Naive thymus-derived CD4-positive, alpha-beta T cell (primary cell): ENCODE measurements at regions not wholly inside any gene's neighbourhood (a gene's known extent, or its start where the extent isn't known, plus 50 kb on each side); places are given as distances from the start of the nearest gene placed in this dataset.
"Not testable (repeated sequence)": the region's sequence is repeated elsewhere in the genome, so short reads cannot be mapped to it uniquely, and the experiment has no call there.

Source experiments
- ATAC-seq: fragments of 150-1000 bp; cut with Tn5 transposase; 2 replicates; pipeline ENCODE4 v1.10.0; 2021; ENCODE audit warnings: mild to moderate bottlenecking, moderate library complexity
- CTCF ChIA-PET: fragments of 350-600 bp; sonication (Branson Sonifier 250); formaldehyde crosslinking; loops from one replicate; lab custom pipeline; 2021; ENCODE audit warnings: antibody characterized with exemption; lab: Charles Lee
- POLR2A ChIA-PET: fragments of 350-600 bp; sonication (Branson Sonifier 250); formaldehyde crosslinking; loops from one replicate; lab custom pipeline; 2021; ENCODE audit warnings: antibody characterized with exemption, inconsistent platforms; lab: Charles Lee
- DNase-seq, 9 donors: peaks; one replicate each; pipeline versions ENCODE4 v3.0.0 to v3.0.0-alpha.2; 2020 to 2022; ENCODE audit warnings: mixed read lengths in 1 of 9
- H3K27ac ChIP-seq: one replicate; pipeline ENCODE4 v1.7.0; 2013; ENCODE audit warnings: mild to moderate bottlenecking, low read depth, low read length, moderate library complexity
- H3K27me3 ChIP-seq, 2 donors: one replicate each; pipeline ENCODE4 v1.7.0; 2013; ENCODE audit warnings: low read length in 2 of 2, mild to moderate bottlenecking in 2 of 2, moderate library complexity in 2 of 2; ENCODE audit not compliant: control insufficient read depth in 2 of 2, insufficient read depth in 2 of 2
- H3K36me3 ChIP-seq, 3 experiments: 1 replicate in 2 of 3; 2 replicates in 1 of 3; pipeline ENCODE4 v1.7.0; 2013; ENCODE audit warnings: low read length in 3 of 3, mild to moderate bottlenecking in 3 of 3, moderate library complexity in 1 of 3; ENCODE audit not compliant: insufficient read depth in 3 of 3, control insufficient read depth in 2 of 3
- H3K4me1 ChIP-seq, 2 donors: one replicate each; pipeline ENCODE4 v1.7.0; 2013; ENCODE audit warnings: low read length in 2 of 2, mild to moderate bottlenecking in 2 of 2, moderate library complexity in 1 of 2; ENCODE audit not compliant: control insufficient read depth in 2 of 2, insufficient read depth in 2 of 2
- H3K4me3 ChIP-seq: 2 replicates; pipeline ENCODE4 v1.7.0; 2013; ENCODE audit warnings: mild to moderate bottlenecking, low read length
- H3K9me3 ChIP-seq, 3 experiments: 1 replicate in 2 of 3; 2 replicates in 1 of 3; pipeline ENCODE4 v1.7.0; 2013; ENCODE audit warnings: low read length in 3 of 3; ENCODE audit not compliant: control insufficient read depth in 2 of 3
- H3K27ac Mint-ChIP-seq, 9 donors: one replicate each; pipeline ENCODE4 v1.8.0; 2020 to 2022; ENCODE audit warnings: mixed read lengths in 9 of 9, mild to moderate bottlenecking in 8 of 9, moderate library complexity in 5 of 9, inconsistent platforms in 2 of 9
- H3K27me3 Mint-ChIP-seq, 5 donors: one replicate each; pipeline ENCODE4 v1.8.0; 2021 to 2022; ENCODE audit warnings: mixed read lengths in 5 of 5, mild to moderate bottlenecking in 1 of 5
- H3K36me3 Mint-ChIP-seq, 5 donors: one replicate each; pipeline ENCODE4 v1.8.0; 2020 to 2022; ENCODE audit warnings: mixed read lengths in 5 of 5, mild to moderate bottlenecking in 3 of 5, inconsistent platforms in 1 of 5
- H3K4me1 Mint-ChIP-seq, 7 donors: one replicate each; pipeline ENCODE4 v1.8.0; 2020 to 2022; ENCODE audit warnings: mixed read lengths in 7 of 7, mild to moderate bottlenecking in 3 of 7, inconsistent platforms in 1 of 7
- H3K4me3 Mint-ChIP-seq, 10 donors: one replicate each; pipeline ENCODE4 v1.8.0; 2020 to 2022; ENCODE audit warnings: mild to moderate bottlenecking in 10 of 10, mixed read lengths in 10 of 10, moderate library complexity in 6 of 10, inconsistent platforms in 2 of 10
- H3K9me3 Mint-ChIP-seq, 11 donors: one replicate each; pipeline ENCODE4 v1.8.0; 2020 to 2022; ENCODE audit warnings: mixed read lengths in 11 of 11, mild to moderate bottlenecking in 4 of 11, inconsistent platforms in 1 of 11, moderate library complexity in 1 of 11
- intact Hi-C, 2 donors: fragments of 100-400 bp; cut with micrococcal nuclease; formaldehyde crosslinking; loops; one replicate each; pipeline ENCODE4 v1.15.1; 2023

DNA sequence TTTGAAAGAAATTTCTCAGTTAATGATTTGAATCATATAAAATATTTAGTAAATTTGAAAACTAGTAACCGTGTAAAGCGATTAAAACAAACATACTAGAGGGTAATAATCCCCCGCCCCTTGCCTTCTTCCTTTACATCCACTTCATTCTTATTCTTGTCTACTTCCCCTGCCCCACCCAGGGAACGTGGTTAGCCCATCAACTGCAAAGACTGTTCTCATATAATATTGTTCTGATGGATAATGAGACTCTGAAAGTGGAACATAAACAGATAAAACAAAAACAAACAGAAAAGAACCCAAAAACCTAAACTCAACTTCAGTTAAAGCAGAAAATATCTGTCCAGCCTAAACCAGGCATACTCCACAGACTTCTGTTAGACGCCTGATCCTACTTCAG lies 108.1 kb upstream of the GTF2H2C_2 start:
- H3K9me3 ChIP-seq, H3K4me1 Mint-ChIP-seq, CTCF ChIA-PET, H3K36me3 Mint-ChIP-seq, H3K27me3 ChIP-seq, H3K9me3 Mint-ChIP-seq, intact Hi-C loops, H3K27me3 Mint-ChIP-seq, H3K27ac ChIP-seq, H3K27ac Mint-ChIP-seq, H3K4me3 ChIP-seq, H3K36me3 ChIP-seq, H3K4me1 ChIP-seq, POLR2A ChIA-PET, ATAC-seq: not testable (repeated sequence)
- peak in 4 of 9 donors; percentile 7 to 52 (median 16) for DNase-seq
- peak overlapping the region in 2 of 10 donors; percentile 55 to 58 for H3K4me3 Mint-ChIP-seq
